Gastrocnemius medialis (tissue), 4 donors: ENCODE measurements at regions not wholly inside any gene's neighbourhood (a gene's known extent, or its start where the extent isn't known, plus 50 kb on each side); places are given as distances from the start of the nearest gene placed in this dataset.

Experiments
- ATAC-seq, 2 donors: fragments of 150-250 bp; one replicate each; pipeline ENCODE4 v1.9.1; 2016
- DNase-seq, 2 donors: peaks; one replicate each; pipeline ENCODE4 v3.0.0-alpha.2; 2019
- H3K27ac ChIP-seq, 4 donors: fragments of 200-600 bp; sonication (generic); 1 replicate in 1 of 4; 2 replicates in 3 of 4; pipeline ENCODE4 v1.5.1; 2016 to 2018; ENCODE audit warnings: mild to moderate bottlenecking in 2 of 4, moderate library complexity in 1 of 4
- H3K27me3 ChIP-seq, 3 donors: fragments of 200-600 bp; sonication (generic) in 2 of 3; 1 replicate in 1 of 3; 2 replicates in 2 of 3; pipeline versions ENCODE4 v1.5.1 to v1.6.0; 2016 to 2019; ENCODE audit warnings: mild to moderate bottlenecking in 1 of 3, moderate library complexity in 1 of 3
- H3K36me3 ChIP-seq, 2 donors: fragments of 200-600 bp; sonication (generic) in 1 of 2; one replicate each; pipeline ENCODE4 v1.5.1; 2017 to 2018
- H3K4me1 ChIP-seq, 2 donors: fragments of 200-600 bp; sonication (generic) in 1 of 2; one replicate each; pipeline ENCODE4 v1.5.1; 2016 to 2017; ENCODE audit warnings: mild to moderate bottlenecking in 2 of 2
- H3K4me3 ChIP-seq, 4 donors: fragments of 200-600 bp; sonication (generic) in 3 of 4; 1 replicate in 1 of 4; 2 replicates in 3 of 4; pipeline ENCODE4 v1.5.1; 2016 to 2019; ENCODE audit warnings: mild to moderate bottlenecking in 2 of 4
- H3K9me3 ChIP-seq, 3 donors: fragments of 200-600 bp; sonication (generic) in 2 of 3; 1 replicate in 1 of 3; 2 replicates in 2 of 3; pipeline ENCODE4 v1.5.1; 2016 to 2019
- CTCF ChIP-seq, 5 experiments: fragments of 450-650 bp in 3 of 5; fragments of 200-600 bp in 2 of 5; sonication (generic) in 2 of 5; IDR thresholded peaks in 4 of 5; conservative IDR thresholded peaks in 1 of 5; 1 replicate in 4 of 5; 2 replicates in 1 of 5; pipeline ENCODE4 v1.5.1; 2016 to 2019; ENCODE audit warnings: antibody characterized with exemption in 5 of 5, mild to moderate bottlenecking in 3 of 5, moderate library complexity in 3 of 5
- POLR2A ChIP-seq, 2 donors: fragments of 450-650 bp; IDR thresholded peaks; one replicate each; pipeline ENCODE4 v1.6.1; 2017; ENCODE audit warnings: antibody characterized with exemption in 2 of 2, mild to moderate bottlenecking in 2 of 2, moderate library complexity in 2 of 2
- in situ Hi-C, 4 donors: fragments of 200-750 bp; cut with MboI; loops; one replicate each; pipeline versions ENCODE4 v1.15.0 to v1.8.0; 2017; ENCODE audit warnings: low sequenced_read_pairs in 4 of 4
- intact Hi-C: fragments of 100-400 bp; cut with DNase I; formaldehyde crosslinking; loops from one replicate; pipeline ENCODE4 v1.15.1; 2023; ENCODE audit warnings: low total_unique reads

- no peak for TF ChIP-seq POLR2A (IDR thresholded peaks at IDR 0.05)
- TF ChIP-seq CTCF (IDR thresholded peaks at IDR 0.05 in 4 of 5, conservative IDR thresholded peaks at IDR 0.05 in 1 of 5) = no peak
- ATAC-seq = no peak
- no peaks in the 10 kb centered on the region for H3K36me3 ChIP-seq
- no peaks in the 10 kb centered on the region for H3K9me3 ChIP-seq
- H3K27ac ChIP-seq = no peak overlapping the region
- H3K4me3 ChIP-seq = no peak overlapping the region
- in situ Hi-C loops (no loop called here), intact Hi-C loops (no loop called here)
- H3K27me3 ChIP-seq = peaks cover 50 to 81% (median 66%) of the 10 kb centered on the region in 3 donors
- DNase-seq = no peak
- H3K4me1 ChIP-seq = no peaks in the 10 kb centered on the region
Observed at GRCh38 chr4:1563768-1564485, 120.2 kb downstream of the FAM53A start.

- Histone ChIP-seq H3K4me3 (no peak overlapping the region), H3K4me1 (no peaks in the 10 kb centered on the region), H3K36me3 (no peaks in the 10 kb centered on the region), H3K27ac (no peak overlapping the region), H3K27me3 (peaks cover 50 to 84% (median 69%) of the 10 kb centered on the region in 3 donors), H3K9me3 (no peaks in the 10 kb centered on the region)
- in situ Hi-C loops = no loop called here
- no peak for ATAC-seq
- no peak for DNase-seq
- intact Hi-C loops = no loop called here
- no peak for TF ChIP-seq POLR2A (IDR thresholded peaks at IDR 0.05)
- TF ChIP-seq CTCF (IDR thresholded peaks at IDR 0.05 in 4 of 5, conservative IDR thresholded peaks at IDR 0.05 in 1 of 5) = no peak
Observed at GRCh38 chr4:1563241-1563640, 120.9 kb downstream of the FAM53A start.

GRCh38 chr4:1562771-1563170, 121.3 kb downstream of the FAM53A start:
- DNase-seq (no peak), ATAC-seq (no peak)
- Histone ChIP-seq H3K4me3 (no peak overlapping the region), H3K27me3 (peaks cover 51 to 87% (median 71%) of the 10 kb centered on the region in 3 donors), H3K4me1 (no peaks in the 10 kb centered on the region), H3K27ac (no peak overlapping the region), H3K36me3 (no peaks in the 10 kb centered on the region), H3K9me3 (no peaks in the 10 kb centered on the region)
- TF ChIP-seq CTCF (IDR thresholded peaks at IDR 0.05 in 4 of 5, conservative IDR thresholded peaks at IDR 0.05 in 1 of 5) (no peak), POLR2A (IDR thresholded peaks at IDR 0.05) (no peak)
- in situ Hi-C loops = no loop called here
- intact Hi-C loops = no loop called here

- peaks cover 50 to 85% (median 70%) of the 10 kb centered on the region in 3 donors for H3K27me3 ChIP-seq
- H3K36me3 ChIP-seq = no peaks in the 10 kb centered on the region
- H3K4me1 ChIP-seq = no peaks in the 10 kb centered on the region
- no peak overlapping the region for H3K4me3 ChIP-seq
- DNase-seq (no peak), ATAC-seq (no peak)
- TF ChIP-seq CTCF (IDR thresholded peaks at IDR 0.05 in 4 of 5, conservative IDR thresholded peaks at IDR 0.05 in 1 of 5) (no peak), POLR2A (IDR thresholded peaks at IDR 0.05) (no peak)
- no peaks in the 10 kb centered on the region for H3K9me3 ChIP-seq
- intact Hi-C loops = no loop called here
- no peak overlapping the region for H3K27ac ChIP-seq
- in situ Hi-C loops = no loop called here
Observed at GRCh38 chr4:1562371-1562770, 121.7 kb downstream of the FAM53A start.
